DND-41 (cell line): ENCODE measurements at regions not wholly inside any gene's neighbourhood (a gene's known extent, or its start where the extent isn't known, plus 50 kb on each side); places are given as distances from the start of the nearest gene placed in this dataset.

Experiments used
- CTCF ChIP-seq: IDR thresholded peaks from 2 replicates; pipeline ENCODE4 v1.5.1; 2012; ENCODE audit warnings: borderline replicate concordance, low read length, moderate library complexity, mild to moderate bottlenecking; ENCODE audit not compliant: poor library complexity, severe bottlenecking; ENCODE audit errors: extremely low read depth
- EZH2 ChIP-seq: IDR thresholded peaks from 3 replicates; pipeline ENCODE4 v1.6.1; 2012; ENCODE audit warnings: borderline replicate concordance, low read depth, mild to moderate bottlenecking, moderate library complexity, low read length, inconsistent platforms; ENCODE audit not compliant: severe bottlenecking

GRCh38 chr3:164453714-164454113 lies 624.6 kb downstream of the SI start:
- TF ChIP-seq CTCF (no peak), EZH2 (no peak)
